RWPE2 (cell line): ENCODE measurements at regions not wholly inside any gene's neighbourhood (a gene's known extent, or its start where the extent isn't known, plus 50 kb on each side); places are given as distances from the start of the nearest gene placed in this dataset.

Experiments
- ATAC-seq: fragments of 200-7000 bp; cut with Tn5 transposase; 3 replicates; pipeline ENCODE4 v1.9.1; 2021; ENCODE audit warnings: low read depth
- DNase-seq: peaks from one replicate; pipeline ENCODE4 v3.0.0-alpha.2; 2020; ENCODE audit warnings: low spot score
- H3K27ac ChIP-seq: fragments of 450-650 bp; 2 replicates; pipeline ENCODE4 v1.5.1; 2017; ENCODE audit warnings: mild to moderate bottlenecking; ENCODE audit not compliant: poor library complexity, severe bottlenecking
- H3K27me3 ChIP-seq: fragments of 250-450 bp; sonication (Bioruptor Pico); 2 replicates; pipeline ENCODE4 v1.5.1; 2021; ENCODE audit warnings: mild to moderate bottlenecking, moderate library complexity; ENCODE audit not compliant: insufficient read depth, poor library complexity, severe bottlenecking
- H3K36me3 ChIP-seq: fragments of 250-450 bp; sonication (Bioruptor Pico); 2 replicates; pipeline ENCODE4 v1.5.1; 2020; ENCODE audit warnings: low read depth, mild to moderate bottlenecking, moderate library complexity
- H3K4me1 ChIP-seq: fragments of 250-450 bp; sonication (Bioruptor Pico); 2 replicates; pipeline ENCODE4 v1.5.1; 2021; ENCODE audit warnings: mild to moderate bottlenecking, moderate library complexity; ENCODE audit not compliant: insufficient read depth, poor library complexity, severe bottlenecking
- H3K4me3 ChIP-seq: fragments of 250-450 bp; sonication (Bioruptor Pico); 2 replicates; pipeline ENCODE4 v1.5.1; 2021; ENCODE audit warnings: mild to moderate bottlenecking, moderate library complexity; ENCODE audit not compliant: severe bottlenecking
- H3K9me3 ChIP-seq: fragments of 250-450 bp; sonication (Bioruptor Pico); 2 replicates; pipeline ENCODE4 v1.5.1; 2021; ENCODE audit warnings: mild to moderate bottlenecking, moderate library complexity; ENCODE audit not compliant: severe bottlenecking
- TF ChIP-seq, protein P1 (sequence below): fragments of 450-650 bp; IDR thresholded peaks from one replicate; pipeline ENCODE4 v1.5.1; 2017; ENCODE audit warnings: mild to moderate bottlenecking, moderate library complexity; ENCODE audit not compliant: poor library complexity, severe bottlenecking

DNA sequence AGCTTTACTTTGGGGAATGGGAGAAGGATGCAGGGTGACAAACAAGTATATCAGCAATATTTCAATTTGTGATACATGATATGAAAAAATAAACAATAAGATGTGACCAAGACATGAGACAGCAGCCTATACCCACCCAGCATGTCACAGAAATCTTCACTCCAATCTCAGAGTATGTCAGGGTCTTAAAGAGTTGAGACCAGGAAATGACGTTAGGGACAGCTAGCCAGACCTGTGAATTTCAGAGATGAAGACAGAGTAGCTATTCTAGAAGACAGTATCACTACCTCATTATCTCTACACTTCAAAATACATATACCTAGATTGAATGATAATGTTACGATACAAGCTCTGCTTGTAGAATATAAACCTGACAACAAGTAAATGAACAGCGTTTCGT, 282.8 kb downstream of the ZEB2 start:
- H3K27ac ChIP-seq: no peak overlapping the region
- no peak for ATAC-seq
- TF ChIP-seq, protein P1, sequence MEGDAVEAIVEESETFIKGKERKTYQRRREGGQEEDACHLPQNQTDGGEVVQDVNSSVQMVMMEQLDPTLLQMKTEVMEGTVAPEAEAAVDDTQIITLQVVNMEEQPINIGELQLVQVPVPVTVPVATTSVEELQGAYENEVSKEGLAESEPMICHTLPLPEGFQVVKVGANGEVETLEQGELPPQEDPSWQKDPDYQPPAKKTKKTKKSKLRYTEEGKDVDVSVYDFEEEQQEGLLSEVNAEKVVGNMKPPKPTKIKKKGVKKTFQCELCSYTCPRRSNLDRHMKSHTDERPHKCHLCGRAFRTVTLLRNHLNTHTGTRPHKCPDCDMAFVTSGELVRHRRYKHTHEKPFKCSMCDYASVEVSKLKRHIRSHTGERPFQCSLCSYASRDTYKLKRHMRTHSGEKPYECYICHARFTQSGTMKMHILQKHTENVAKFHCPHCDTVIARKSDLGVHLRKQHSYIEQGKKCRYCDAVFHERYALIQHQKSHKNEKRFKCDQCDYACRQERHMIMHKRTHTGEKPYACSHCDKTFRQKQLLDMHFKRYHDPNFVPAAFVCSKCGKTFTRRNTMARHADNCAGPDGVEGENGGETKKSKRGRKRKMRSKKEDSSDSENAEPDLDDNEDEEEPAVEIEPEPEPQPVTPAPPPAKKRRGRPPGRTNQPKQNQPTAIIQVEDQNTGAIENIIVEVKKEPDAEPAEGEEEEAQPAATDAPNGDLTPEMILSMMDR: no peak
- H3K36me3 ChIP-seq: no peaks in the 10 kb centered on the region
- H3K27me3 ChIP-seq: no peaks in the 10 kb centered on the region
- no peak overlapping the region for H3K4me3 ChIP-seq
- no peak for DNase-seq
- no peaks in the 10 kb centered on the region for H3K9me3 ChIP-seq
- H3K4me1 ChIP-seq: no peaks in the 10 kb centered on the region

- Histone ChIP-seq H3K27me3 (no peaks in the 10 kb centered on the region), H3K36me3 (no peaks in the 10 kb centered on the region), H3K27ac (no peak overlapping the region), H3K4me3 (no peak overlapping the region), H3K4me1 (peaks cover 11% of the 10 kb centered on the region), H3K9me3 (no peaks in the 10 kb centered on the region)
- DNase-seq: no peak
- no peak for ATAC-seq
- TF ChIP-seq, protein P1: no peak
Measured at GRCh38 chr2:144235050-144235449, 284.9 kb downstream of the ZEB2 start.

DNA sequence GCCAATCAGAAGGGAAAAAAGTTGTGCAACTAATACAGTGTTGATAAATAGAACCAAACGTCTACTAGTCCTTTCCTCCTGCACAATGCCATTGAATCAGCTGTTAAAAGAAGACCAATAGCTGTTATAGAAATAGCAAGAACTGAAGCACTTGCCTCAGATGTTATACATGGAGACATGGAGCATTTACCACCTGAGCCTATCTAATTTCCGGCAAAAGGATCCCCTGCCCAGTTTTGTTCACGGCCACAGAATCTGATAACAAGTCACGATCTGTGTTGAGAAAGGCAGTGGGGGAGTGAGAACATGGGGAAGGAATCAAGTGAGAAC, 285.4 kb downstream of the ZEB2 start:
- H3K4me1 ChIP-seq: peaks cover 12% of the 10 kb centered on the region
- no peaks in the 10 kb centered on the region for H3K9me3 ChIP-seq

DNA sequence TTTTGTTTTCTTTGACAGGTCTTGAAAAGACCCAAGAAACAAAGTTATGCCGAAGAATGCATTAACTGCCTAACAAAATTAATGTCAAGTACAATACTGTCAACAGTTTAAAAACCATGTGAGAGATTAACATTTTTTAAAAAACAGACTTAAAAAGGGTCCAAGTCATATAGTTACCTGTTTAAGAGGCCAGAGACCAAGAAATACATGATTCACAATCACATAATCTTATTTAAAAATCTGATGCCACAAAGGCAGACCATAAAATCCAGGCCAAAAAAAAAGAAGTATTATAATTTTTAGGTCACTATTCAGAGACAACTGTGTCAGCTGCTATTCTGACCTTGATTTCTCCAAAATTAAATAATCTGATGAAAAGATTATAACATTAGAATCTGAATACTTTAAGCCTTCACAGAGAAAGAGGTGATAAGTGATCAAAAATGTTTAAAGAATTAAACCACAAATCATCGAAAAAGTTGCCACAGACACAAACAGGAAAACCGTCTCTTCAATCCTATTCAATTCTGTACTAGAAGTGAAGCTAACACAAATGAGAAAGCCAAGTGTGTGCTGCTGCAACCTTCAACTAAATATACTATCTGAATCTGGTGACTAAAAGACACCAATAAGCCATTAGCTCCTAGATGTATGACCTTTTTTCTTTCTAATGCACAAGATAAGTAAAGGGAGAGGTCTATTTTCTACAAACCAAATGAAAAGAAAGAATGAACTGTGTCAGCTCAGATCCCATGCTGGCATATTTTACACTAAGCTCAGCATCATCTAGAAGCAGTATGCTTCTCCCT, 286.0 kb downstream of the ZEB2 start:
- ATAC-seq: no peak
- Histone ChIP-seq H3K27ac (no peak overlapping the region), H3K27me3 (no peaks in the 10 kb centered on the region), H3K4me1 (peaks cover 12% of the 10 kb centered on the region), H3K4me3 (no peak overlapping the region), H3K9me3 (no peaks in the 10 kb centered on the region), H3K36me3 (no peaks in the 10 kb centered on the region)
- DNase-seq: no peak
- TF ChIP-seq, protein P1: no peak

More for the DNA sequence above, 285.4 kb downstream of the ZEB2 start:
- TF ChIP-seq, protein P1: no peak
- H3K4me3 ChIP-seq: no peak overlapping the region
- no peak overlapping the region for H3K27ac ChIP-seq
- no peaks in the 10 kb centered on the region for H3K27me3 ChIP-seq
- no peaks in the 10 kb centered on the region for H3K36me3 ChIP-seq
- no peak for ATAC-seq
- DNase-seq: no peak

- ATAC-seq: no peak
- TF ChIP-seq, protein P1: no peak
- no peak for DNase-seq
- no peak overlapping the region for H3K27ac ChIP-seq
- H3K27me3 ChIP-seq: no peaks in the 10 kb centered on the region
- H3K4me1 ChIP-seq: peaks cover 12% of the 10 kb centered on the region
- H3K4me3 ChIP-seq: no peak overlapping the region
- H3K9me3 ChIP-seq: no peaks in the 10 kb centered on the region
- H3K36me3 ChIP-seq: no peaks in the 10 kb centered on the region
Measured at GRCh38 chr2:144233317-144233716, 286.6 kb downstream of the ZEB2 start.
